SK-N-SH (cell line): ENCODE measurements at regions not wholly inside any gene's neighbourhood (a gene's known extent, or its start where the extent isn't known, plus 50 kb on each side); places are given as distances from the start of the nearest gene placed in this dataset.

ENCODE experiments used
- CTCF ChIA-PET: fragments of 300-600, 350-600 bp; formaldehyde crosslinking; extraction: SDS; loops from one replicate; lab custom pipeline; 2021; lab: Yijun Ruan, JAX
- POLR2A ChIA-PET: fragments of 350-600 bp; sonication (Branson Sonifier 250); formaldehyde crosslinking; extraction: SDS; loops from one replicate; lab custom pipeline; 2020; ENCODE audit warnings: antibody characterized with exemption, inconsistent platforms; lab: Yijun Ruan, JAX
- DNase-seq: peaks from one replicate; pipeline ENCODE4 v3.0.0; 2012
- H2AFZ ChIP-seq: fragments of 200-600 bp; sonication (generic); 2 replicates; pipeline ENCODE4 v1.8.1; 2016; ENCODE audit warnings: antibody characterized with exemption, mild to moderate bottlenecking, low read depth
- H3F3A ChIP-seq: fragments of 200-600 bp; sonication (generic); replicated peaks from 2 replicates; pipeline ENCODE3; 2016; ENCODE audit warnings: antibody characterized with exemption, mild to moderate bottlenecking; ENCODE audit not compliant: insufficient read depth
- H3K27ac ChIP-seq, 2 experiments: fragments of 200-500 bp in 1 of 2; fragments of 200-600 bp in 1 of 2; sonication (Bioruptor generic) in 1 of 2; sonication (generic), shearing (Covaris generic) in 1 of 2; 2 replicates each; pipeline versions ENCODE4 v1.5.1 to v1.6.1; 2014 to 2016; ENCODE audit warnings: low read depth in 2 of 2, inconsistent platforms in 1 of 2, low read length in 1 of 2, mild to moderate bottlenecking in 1 of 2, mixed read lengths in 1 of 2
- H3K27me3 ChIP-seq: fragments of 200-600 bp; sonication (generic), shearing (Covaris generic); 2 replicates; pipeline ENCODE4 v1.6.1; 2016; ENCODE audit warnings: mixed run types; ENCODE audit not compliant: insufficient read depth
- H3K36me3 ChIP-seq, 2 experiments: fragments of 200-500 bp in 1 of 2; fragments of 200-600 bp in 1 of 2; sonication (Bioruptor generic) in 1 of 2; sonication (generic) in 1 of 2; replicated peaks in 1 of 2; 2 replicates each; pipeline versions ENCODE3 to v1.5.1; 2014 to 2016; ENCODE audit warnings: low read length in 1 of 2, mild to moderate bottlenecking in 1 of 2; ENCODE audit not compliant: insufficient read depth in 2 of 2, control insufficient read depth in 1 of 2
- H3K4me1 ChIP-seq, 2 experiments: fragments of 200-500 bp in 1 of 2; fragments of 200-600 bp in 1 of 2; sonication (Bioruptor generic) in 1 of 2; sonication (generic), shearing (Covaris generic) in 1 of 2; 2 replicates each; pipeline versions ENCODE4 v1.5.1 to v1.6.1; 2014 to 2016; ENCODE audit warnings: low read depth in 1 of 2, low read length in 1 of 2, mixed run types in 1 of 2; ENCODE audit not compliant: insufficient read depth in 2 of 2, control insufficient read depth in 1 of 2
- H3K4me2 ChIP-seq: fragments of 200-600 bp; sonication (generic), shearing (Covaris generic); 2 replicates; pipeline ENCODE4 v1.6.1; 2017; ENCODE audit warnings: mixed run types
- H3K4me3 ChIP-seq, 2 experiments: fragments of 200-500 bp in 1 of 2; fragments of 200-600 bp in 1 of 2; sonication (Bioruptor generic) in 1 of 2; sonication (generic), shearing (Covaris generic) in 1 of 2; 2 replicates each; pipeline versions ENCODE4 v1.5.1 to v1.8.1; 2014 to 2016; ENCODE audit warnings: low read depth in 2 of 2, inconsistent platforms in 1 of 2, low read length in 1 of 2, mild to moderate bottlenecking in 1 of 2, mixed read lengths in 1 of 2, moderate library complexity in 1 of 2
- H3K79me2 ChIP-seq: fragments of 200-600 bp; sonication (generic); 2 replicates; pipeline ENCODE4 v1.8.1; 2017; ENCODE audit warnings: mild to moderate bottlenecking; ENCODE audit not compliant: insufficient read depth
- H3K9ac ChIP-seq: fragments of 200-600 bp; sonication (generic); 2 replicates; pipeline ENCODE4 v1.6.1; 2017; ENCODE audit warnings: mixed run types
- H3K9me2 ChIP-seq: fragments of 200-600 bp; sonication (generic); 2 replicates; pipeline ENCODE4 v1.6.1; 2017; ENCODE audit warnings: mixed run types
- H3K9me3 ChIP-seq: fragments of 200-600 bp; sonication (generic); 2 replicates; pipeline ENCODE4 v1.6.1; 2017; ENCODE audit warnings: mixed run types, mild to moderate bottlenecking, moderate library complexity
- H4K20me1 ChIP-seq: fragments of 200-600 bp; sonication (generic); 2 replicates; pipeline ENCODE4 v1.6.1; 2017; ENCODE audit warnings: mild to moderate bottlenecking, mixed run types; ENCODE audit not compliant: insufficient read depth
- FOXJ3 ChIP-seq: sonication (generic); formaldehyde crosslinking; IDR thresholded peaks from 2 replicates; pipeline ENCODE4 v1.5.1; 2020; ENCODE audit warnings: mild to moderate bottlenecking, missing genetic modification reagents
- FOXM1 ChIP-seq: IDR thresholded peaks from 2 replicates; pipeline ENCODE4 v1.4.0; 2012; ENCODE audit warnings: low read depth, mild to moderate bottlenecking
- NFIC ChIP-seq: IDR thresholded peaks from 2 replicates; pipeline ENCODE4 v1.4.0; 2012; ENCODE audit warnings: borderline replicate concordance
- NRF1 ChIP-seq: IDR thresholded peaks from 2 replicates; pipeline ENCODE4 v1.6.1; 2012; ENCODE audit warnings: low read depth, mild to moderate bottlenecking, low read length
- POLR2AphosphoS5 ChIP-seq: IDR thresholded peaks from 2 replicates; pipeline ENCODE4 v1.6.1; 2012; ENCODE audit warnings: low read depth, low read length
- RAD21 ChIP-seq: IDR thresholded peaks from 2 replicates; pipeline ENCODE4 v1.6.1; 2012; ENCODE audit warnings: mild to moderate bottlenecking, low read length
- TCF12 ChIP-seq: IDR thresholded peaks from 2 replicates; pipeline ENCODE4 v1.4.0; 2012
- TEAD4 ChIP-seq: IDR thresholded peaks from 2 replicates; pipeline ENCODE4 v1.4.0; 2012; ENCODE audit warnings: mild to moderate bottlenecking, borderline replicate concordance; ENCODE audit not compliant: insufficient read depth
- WGBS: methylation state at CpG from one replicate; pipeline ENCODE4 v1.1.6; 2017; ENCODE audit warnings: low lambda C conversion rate; 5-methylcytosine and 5-hydroxymethylcytosine counted together
- TF ChIP-seq, protein P1 (sequence below): IDR thresholded peaks from 2 replicates; pipeline ENCODE4; 2012
- TF ChIP-seq, protein P2 (sequence below): IDR thresholded peaks from 2 replicates; pipeline ENCODE4 v1.6.1; 2012; ENCODE audit warnings: mild to moderate bottlenecking, low read depth, low read length, moderate library complexity

DNA sequence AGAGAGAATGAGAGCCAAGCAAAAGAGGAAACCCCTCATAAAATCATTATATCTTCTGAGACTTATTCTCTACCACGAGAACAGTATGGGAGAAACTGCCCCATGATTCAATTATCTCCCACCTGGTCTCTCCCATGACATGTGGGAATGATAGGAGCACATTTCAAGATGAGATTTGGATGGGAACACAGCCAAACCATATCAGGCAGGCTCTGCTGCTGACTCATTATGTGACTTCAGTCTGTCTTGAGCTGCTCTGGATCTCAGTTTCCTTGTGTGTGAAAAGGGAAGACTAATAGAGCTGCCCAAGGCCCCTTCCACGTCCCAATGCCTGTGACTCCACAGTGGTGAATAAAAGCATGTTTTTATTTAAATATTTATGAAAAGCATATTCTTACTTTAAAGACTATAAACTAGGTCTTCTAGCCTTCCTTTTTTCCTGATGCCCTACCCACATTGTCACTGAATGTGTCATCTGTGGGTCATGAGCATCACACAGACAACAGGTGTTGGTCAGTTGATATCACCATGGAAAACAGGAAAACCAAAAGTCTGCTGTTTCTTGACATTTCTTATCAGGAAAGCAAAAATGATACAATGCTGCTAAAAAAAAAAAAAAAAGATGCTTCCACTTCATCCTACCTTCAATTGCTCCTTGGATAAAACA, 96.0 kb upstream of the PPP2R3A start (continued):
- no peak for TF ChIP-seq RAD21
- TF ChIP-seq POLR2AphosphoS5: no peak
- TF ChIP-seq TCF12: no peak
- TF ChIP-seq, protein P1, sequence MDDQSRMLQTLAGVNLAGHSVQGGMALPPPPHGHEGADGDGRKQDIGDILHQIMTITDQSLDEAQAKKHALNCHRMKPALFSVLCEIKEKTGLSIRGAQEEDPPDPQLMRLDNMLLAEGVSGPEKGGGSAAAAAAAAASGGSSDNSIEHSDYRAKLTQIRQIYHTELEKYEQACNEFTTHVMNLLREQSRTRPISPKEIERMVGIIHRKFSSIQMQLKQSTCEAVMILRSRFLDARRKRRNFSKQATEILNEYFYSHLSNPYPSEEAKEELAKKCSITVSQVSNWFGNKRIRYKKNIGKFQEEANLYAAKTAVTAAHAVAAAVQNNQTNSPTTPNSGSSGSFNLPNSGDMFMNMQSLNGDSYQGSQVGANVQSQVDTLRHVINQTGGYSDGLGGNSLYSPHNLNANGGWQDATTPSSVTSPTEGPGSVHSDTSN: no peak

DNA sequence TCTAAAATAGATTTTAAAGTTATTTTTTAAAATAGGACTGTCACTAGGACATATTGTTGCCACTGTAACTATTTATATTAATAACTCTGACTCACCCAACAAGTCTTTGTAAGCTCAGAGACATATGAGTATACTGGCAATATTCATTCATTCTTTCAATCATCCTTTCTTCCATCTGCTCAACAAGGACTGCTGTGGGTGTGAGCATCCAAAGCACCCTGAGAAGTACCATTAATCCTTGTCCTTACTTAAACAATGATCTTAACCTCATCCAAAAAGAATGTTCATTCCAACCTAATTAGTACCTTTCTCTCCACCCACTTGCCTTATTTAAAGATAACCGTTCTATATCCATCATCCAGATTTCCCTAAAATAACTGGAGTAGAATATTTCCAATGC, 94.2 kb upstream of the PPP2R3A start:
- ChIA-PET CTCF (no interaction called here), POLR2A (no interaction called here)
- Histone ChIP-seq H3K4me3 (no peak overlapping the region), H3K27ac (no peak overlapping the region), H3K4me1 (no peaks in the 10 kb centered on the region), H3K36me3 (no peaks in the 10 kb centered on the region), H4K20me1 (no peaks in the 10 kb centered on the region), H3K9ac (no peak overlapping the region), H3F3A (no peaks in the 10 kb centered on the region), H3K9me2 (no peaks in the 10 kb centered on the region), H3K79me2 (no peaks in the 10 kb centered on the region), H3K9me3 (peaks cover 5% of the 10 kb centered on the region; the same call in 1 of the 2 replicates), H3K27me3 (no peaks in the 10 kb centered on the region), H3K4me2 (no peak overlapping the region), H2AFZ (no peak overlapping the region)
- WGBS: 36% methylated on average over 1 of the region's 1 CpG
- TF ChIP-seq FOXJ3 (CRISPR knock-in tag) (no peak), NFIC (no peak)
- DNase-seq: no peak

DNA sequence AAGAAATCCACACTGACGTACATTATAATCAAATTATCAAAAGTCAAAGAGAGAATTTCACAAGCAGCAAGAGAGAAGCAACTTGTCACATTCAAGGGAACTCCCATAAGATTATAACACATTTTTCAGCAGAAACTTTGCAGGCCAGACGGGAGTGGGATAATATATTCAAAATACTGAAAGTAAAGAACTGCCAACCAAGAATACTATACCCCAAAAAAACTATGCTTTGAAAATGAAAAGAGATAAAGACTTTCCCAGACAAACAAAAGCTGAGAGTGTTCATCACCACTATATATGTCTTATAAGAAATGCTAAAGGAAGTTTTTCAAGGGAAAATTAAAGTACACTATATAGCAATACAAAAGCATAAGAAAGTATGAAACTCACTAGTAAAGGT, 91.5 kb upstream of the PPP2R3A start:
- no peak for DNase-seq
- ChIA-PET CTCF (interaction anchor here (1.1 kb wide), 1 partner anchor 163 kb away, joined by 3 read pairs; no protein-coding TSS in a partner anchor), POLR2A (no interaction called here)
- Histone ChIP-seq H3K27ac (no peak overlapping the region), H3K79me2 (no peaks in the 10 kb centered on the region), H3K9me3 (peaks cover 5% of the 10 kb centered on the region; the same call in 1 of the 2 replicates), H3F3A (no peaks in the 10 kb centered on the region), H2AFZ (no peak overlapping the region), H3K36me3 (no peaks in the 10 kb centered on the region), H3K4me3 (no peak overlapping the region), H3K4me1 (no peaks in the 10 kb centered on the region), H3K9ac (no peak overlapping the region), H3K9me2 (no peaks in the 10 kb centered on the region), H4K20me1 (no peaks in the 10 kb centered on the region), H3K27me3 (no peaks in the 10 kb centered on the region), H3K4me2 (no peak overlapping the region)
- TF ChIP-seq FOXM1 (no peak), TEAD4 (no peak), NRF1 (no peak), RAD21 (no peak), NFIC (no peak), TCF12 (no peak), FOXJ3 (CRISPR knock-in tag) (no peak)
- TF ChIP-seq, protein P2, sequence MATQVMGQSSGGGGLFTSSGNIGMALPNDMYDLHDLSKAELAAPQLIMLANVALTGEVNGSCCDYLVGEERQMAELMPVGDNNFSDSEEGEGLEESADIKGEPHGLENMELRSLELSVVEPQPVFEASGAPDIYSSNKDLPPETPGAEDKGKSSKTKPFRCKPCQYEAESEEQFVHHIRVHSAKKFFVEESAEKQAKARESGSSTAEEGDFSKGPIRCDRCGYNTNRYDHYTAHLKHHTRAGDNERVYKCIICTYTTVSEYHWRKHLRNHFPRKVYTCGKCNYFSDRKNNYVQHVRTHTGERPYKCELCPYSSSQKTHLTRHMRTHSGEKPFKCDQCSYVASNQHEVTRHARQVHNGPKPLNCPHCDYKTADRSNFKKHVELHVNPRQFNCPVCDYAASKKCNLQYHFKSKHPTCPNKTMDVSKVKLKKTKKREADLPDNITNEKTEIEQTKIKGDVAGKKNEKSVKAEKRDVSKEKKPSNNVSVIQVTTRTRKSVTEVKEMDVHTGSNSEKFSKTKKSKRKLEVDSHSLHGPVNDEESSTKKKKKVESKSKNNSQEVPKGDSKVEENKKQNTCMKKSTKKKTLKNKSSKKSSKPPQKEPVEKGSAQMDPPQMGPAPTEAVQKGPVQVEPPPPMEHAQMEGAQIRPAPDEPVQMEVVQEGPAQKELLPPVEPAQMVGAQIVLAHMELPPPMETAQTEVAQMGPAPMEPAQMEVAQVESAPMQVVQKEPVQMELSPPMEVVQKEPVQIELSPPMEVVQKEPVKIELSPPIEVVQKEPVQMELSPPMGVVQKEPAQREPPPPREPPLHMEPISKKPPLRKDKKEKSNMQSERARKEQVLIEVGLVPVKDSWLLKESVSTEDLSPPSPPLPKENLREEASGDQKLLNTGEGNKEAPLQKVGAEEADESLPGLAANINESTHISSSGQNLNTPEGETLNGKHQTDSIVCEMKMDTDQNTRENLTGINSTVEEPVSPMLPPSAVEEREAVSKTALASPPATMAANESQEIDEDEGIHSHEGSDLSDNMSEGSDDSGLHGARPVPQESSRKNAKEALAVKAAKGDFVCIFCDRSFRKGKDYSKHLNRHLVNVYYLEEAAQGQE: no peak
- TF ChIP-seq, protein P1: no peak
- 12% methylated on average over 2 of the region's 2 CpGs for whole genome bisulfite sequencing
